Liver (tissue), 2 donors: ENCODE measurements at regions not wholly inside any gene's neighbourhood (a gene's known extent, or its start where the extent isn't known, plus 50 kb on each side); places are given as distances from the start of the nearest gene placed in this dataset.

ENCODE experiments used
- TF ChIP-seq, protein P1 (sequence below): fragments of 150-350 bp; IDR thresholded peaks from 2 replicates; pipeline ENCODE4 v1.5.1; 2017; ENCODE audit warnings: improper control_type of control experiment, low read depth, low read length; ENCODE audit not compliant: missing input control
- TF ChIP-seq, protein P2 (sequence below): IDR thresholded peaks from 2 replicates; pipeline ENCODE4 v1.6.1; 2016; ENCODE audit warnings: antibody characterized with exemption
- donor health status: healthy.

- TF ChIP-seq, protein P1, sequence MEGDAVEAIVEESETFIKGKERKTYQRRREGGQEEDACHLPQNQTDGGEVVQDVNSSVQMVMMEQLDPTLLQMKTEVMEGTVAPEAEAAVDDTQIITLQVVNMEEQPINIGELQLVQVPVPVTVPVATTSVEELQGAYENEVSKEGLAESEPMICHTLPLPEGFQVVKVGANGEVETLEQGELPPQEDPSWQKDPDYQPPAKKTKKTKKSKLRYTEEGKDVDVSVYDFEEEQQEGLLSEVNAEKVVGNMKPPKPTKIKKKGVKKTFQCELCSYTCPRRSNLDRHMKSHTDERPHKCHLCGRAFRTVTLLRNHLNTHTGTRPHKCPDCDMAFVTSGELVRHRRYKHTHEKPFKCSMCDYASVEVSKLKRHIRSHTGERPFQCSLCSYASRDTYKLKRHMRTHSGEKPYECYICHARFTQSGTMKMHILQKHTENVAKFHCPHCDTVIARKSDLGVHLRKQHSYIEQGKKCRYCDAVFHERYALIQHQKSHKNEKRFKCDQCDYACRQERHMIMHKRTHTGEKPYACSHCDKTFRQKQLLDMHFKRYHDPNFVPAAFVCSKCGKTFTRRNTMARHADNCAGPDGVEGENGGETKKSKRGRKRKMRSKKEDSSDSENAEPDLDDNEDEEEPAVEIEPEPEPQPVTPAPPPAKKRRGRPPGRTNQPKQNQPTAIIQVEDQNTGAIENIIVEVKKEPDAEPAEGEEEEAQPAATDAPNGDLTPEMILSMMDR = no peak
- TF ChIP-seq, protein P2, sequence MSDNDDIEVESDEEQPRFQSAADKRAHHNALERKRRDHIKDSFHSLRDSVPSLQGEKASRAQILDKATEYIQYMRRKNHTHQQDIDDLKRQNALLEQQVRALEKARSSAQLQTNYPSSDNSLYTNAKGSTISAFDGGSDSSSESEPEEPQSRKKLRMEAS = no peak
These were observed 118.1 kb upstream of the LGR5 start for GRCh38 chr12:71321531-71321930.
